WTC11 (cell line): ENCODE measurements at regions not wholly inside any gene's neighbourhood (a gene's known extent, or its start where the extent isn't known, plus 50 kb on each side); places are given as distances from the start of the nearest gene placed in this dataset.

ENCODE experiments used
- ATAC-seq: fragments of 200-7000 bp; cut with Tn5 transposase; 2 replicates; pipeline ENCODE4 v1.10.0; 2021; ENCODE audit warnings: mild to moderate bottlenecking, moderate library complexity
- CTCF ChIA-PET: fragments of 300-600 bp; sonication (Branson Sonifier 250); formaldehyde crosslinking; loops from one replicate; lab custom pipeline; 2021; ENCODE audit warnings: antibody characterized with exemption; lab: Charles Lee
- POLR2A ChIA-PET: fragments of 350-600 bp; sonication (Branson Sonifier 250); formaldehyde crosslinking; loops from one replicate; lab custom pipeline; 2021; ENCODE audit warnings: antibody characterized with exemption; lab: Charles Lee
- DNase-seq: peaks from one replicate; pipeline ENCODE4 v3.0.0; 2021; ENCODE audit warnings: low spot score
- H3K27ac Mint-ChIP-seq: 2 replicates; pipeline ENCODE4 v1.8.0; 2021; ENCODE audit warnings: mixed read lengths
- H3K27me3 Mint-ChIP-seq: 2 replicates; pipeline ENCODE4 v1.8.0; 2021; ENCODE audit warnings: low read depth, mild to moderate bottlenecking, moderate library complexity, mixed read lengths
- H3K36me3 Mint-ChIP-seq: 2 replicates; pipeline ENCODE4 v1.8.0; 2021; ENCODE audit warnings: mixed read lengths
- H3K4me1 Mint-ChIP-seq: 2 replicates; pipeline ENCODE4 v1.8.0; 2022; ENCODE audit warnings: mixed read lengths
- H3K4me3 Mint-ChIP-seq: 2 replicates; pipeline ENCODE4 v1.8.0; 2021; ENCODE audit warnings: mild to moderate bottlenecking, moderate library complexity, mixed read lengths
- H3K9me3 Mint-ChIP-seq: 2 replicates; pipeline ENCODE4 v1.8.0; 2021; ENCODE audit warnings: mixed read lengths
- EMX1 ChIP-seq: fragments of 250-450 bp; sonication (Bioruptor Pico); IDR thresholded peaks from 2 replicates; pipeline ENCODE4 v1.8.0; 2021; ENCODE audit warnings: mild to moderate bottlenecking
- FOXJ3 ChIP-seq: sonication (generic); formaldehyde crosslinking; IDR thresholded peaks from 2 replicates; pipeline ENCODE4 v1.9.0; 2021; ENCODE audit warnings: missing genetic modification reagents, mild to moderate bottlenecking, borderline replicate concordance
- FOXP1 ChIP-seq: sonication (generic); formaldehyde crosslinking; IDR thresholded peaks from 2 replicates; pipeline ENCODE4 v1.8.0; 2022; ENCODE audit warnings: missing genetic modification reagents, mild to moderate bottlenecking, moderate library complexity, borderline replicate concordance
- GABPB1 ChIP-seq: sonication (generic); formaldehyde crosslinking; IDR thresholded peaks from 2 replicates; pipeline ENCODE4 v1.8.1; 2023; ENCODE audit warnings: mild to moderate bottlenecking, missing genetic modification reagents
- GTF2I ChIP-seq: fragments of 250-450 bp; sonication (Bioruptor Pico); conservative IDR thresholded peaks from 2 replicates; pipeline ENCODE4 v1.4.0; 2021; ENCODE audit warnings: mild to moderate bottlenecking
- IRF2 ChIP-seq: sonication (generic); formaldehyde crosslinking; IDR thresholded peaks from 2 replicates; pipeline ENCODE4 v1.8.0; 2022; ENCODE audit warnings: low read depth, missing genetic modification reagents, borderline replicate concordance
- NFE2L1 ChIP-seq: sonication (generic); formaldehyde crosslinking; IDR thresholded peaks from 2 replicates; pipeline ENCODE4 v1.8.1; 2023; ENCODE audit warnings: missing genetic modification reagents
- OVOL2 ChIP-seq: fragments of 250-450 bp; sonication (Bioruptor Pico); IDR thresholded peaks from 2 replicates; pipeline ENCODE4 v1.9.0; 2021; ENCODE audit warnings: mild to moderate bottlenecking, borderline replicate concordance
- TEAD4 ChIP-seq: sonication (generic); formaldehyde crosslinking; IDR thresholded peaks from 2 replicates; pipeline ENCODE4 v1.8.0; 2022; ENCODE audit warnings: mild to moderate bottlenecking, missing genetic modification reagents
- TP53 ChIP-seq: sonication (generic); formaldehyde crosslinking; IDR thresholded peaks from 2 replicates; pipeline ENCODE4 v1.8.1; 2023; ENCODE audit warnings: mild to moderate bottlenecking, missing genetic modification reagents
- ZBTB21 ChIP-seq: sonication (generic); formaldehyde crosslinking; IDR thresholded peaks from 2 replicates; pipeline ENCODE4 v1.8.1; 2023; ENCODE audit warnings: mild to moderate bottlenecking, missing genetic modification reagents, borderline replicate concordance
- ZNF138 ChIP-seq: sonication (generic); formaldehyde crosslinking; conservative IDR thresholded peaks from 2 replicates; pipeline ENCODE4 v1.8.1; 2022; ENCODE audit warnings: mild to moderate bottlenecking, moderate library complexity, missing genetic modification reagents
- ZNF219 ChIP-seq: sonication (generic); formaldehyde crosslinking; IDR thresholded peaks from 2 replicates; pipeline ENCODE4 v1.8.0; 2023; ENCODE audit warnings: missing genetic modification reagents, mild to moderate bottlenecking, borderline replicate concordance
- ZNF232 ChIP-seq: sonication (generic); formaldehyde crosslinking; IDR thresholded peaks from 2 replicates; pipeline ENCODE4 v1.8.0; 2022; ENCODE audit warnings: mild to moderate bottlenecking, missing genetic modification reagents
- ZNF671 ChIP-seq: fragments of 250-450 bp; sonication (Bioruptor Pico); IDR thresholded peaks from 2 replicates; pipeline ENCODE4 v1.8.0; 2021; ENCODE audit warnings: mild to moderate bottlenecking
- TF ChIP-seq, protein P1 (sequence below): sonication (generic); formaldehyde crosslinking; IDR thresholded peaks from 2 replicates; pipeline ENCODE4 v1.8.1; 2023; ENCODE audit warnings: mild to moderate bottlenecking, moderate library complexity, missing genetic modification reagents
- TF ChIP-seq, protein P2 (sequence below): sonication (generic); formaldehyde crosslinking; IDR thresholded peaks from 2 replicates; pipeline ENCODE4 v1.8.0; 2022; ENCODE audit warnings: mild to moderate bottlenecking, missing genetic modification reagents
- TF ChIP-seq, protein P3 (sequence below): fragments of 250-450 bp; sonication (Bioruptor Pico); IDR thresholded peaks from 2 replicates; pipeline ENCODE4 v1.9.0; 2021; ENCODE audit warnings: mild to moderate bottlenecking
- TF ChIP-seq, protein P4 (sequence below): sonication (generic); formaldehyde crosslinking; IDR thresholded peaks from 2 replicates; pipeline ENCODE4 v1.8.1; 2022; ENCODE audit warnings: low read depth, mild to moderate bottlenecking, moderate library complexity, missing genetic modification reagents, borderline replicate concordance
- TF ChIP-seq, protein P5 (sequence below): sonication (generic); formaldehyde crosslinking; IDR thresholded peaks from 2 replicates; pipeline ENCODE4 v1.8.1; 2022; ENCODE audit warnings: mild to moderate bottlenecking, missing genetic modification reagents, moderate library complexity, borderline replicate concordance
- TF ChIP-seq, protein P6 (sequence below): sonication (generic); formaldehyde crosslinking; IDR thresholded peaks from 2 replicates; pipeline ENCODE4 v1.8.0; 2022; ENCODE audit warnings: mild to moderate bottlenecking, missing genetic modification reagents
- TF ChIP-seq, protein P7 (sequence below): sonication (generic); formaldehyde crosslinking; IDR thresholded peaks from 2 replicates; pipeline ENCODE4 v1.8.1; 2023; ENCODE audit warnings: mild to moderate bottlenecking, missing genetic modification reagents, moderate library complexity
- TF ChIP-seq, protein P8 (sequence below): sonication (generic); formaldehyde crosslinking; IDR thresholded peaks from 2 replicates; pipeline ENCODE4 v1.8.1; 2022; ENCODE audit warnings: low read depth, missing genetic modification reagents, borderline replicate concordance

DNA sequence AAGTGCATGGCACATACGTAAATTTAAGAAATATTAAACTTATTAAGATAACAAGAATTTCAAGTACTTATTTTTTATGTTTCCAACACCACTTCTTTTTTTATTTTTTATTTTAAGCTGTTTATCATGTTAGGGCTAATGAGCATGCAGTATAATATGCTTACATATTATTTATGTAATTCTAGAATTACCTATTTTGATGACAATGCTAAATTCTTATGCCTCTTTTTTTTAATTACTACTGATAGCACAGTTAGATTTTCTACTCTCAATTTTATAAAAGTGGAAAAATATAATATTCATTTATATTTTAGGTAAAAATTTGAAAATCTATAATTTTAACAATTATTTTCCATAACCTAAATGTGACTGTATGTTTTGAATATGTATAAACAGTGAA lies 713.0 kb downstream of the MRPL39 start:
- Mint-ChIP-seq H3K27me3 (no peaks in the 10 kb centered on the region), H3K4me1 (peaks cover 6% of the 10 kb centered on the region), H3K27ac (no peak overlapping the region), H3K36me3 (no peaks in the 10 kb centered on the region), H3K4me3 (no peak overlapping the region), H3K9me3 (peaks cover 7% of the 10 kb centered on the region)
- DNase-seq = no peak
- ChIA-PET CTCF (interaction anchor here (2.8 kb wide), 1 partner anchor 492 kb away, joined by 9 read pairs; no protein-coding TSS in a partner anchor), POLR2A (no interaction called here)
- no peak for ATAC-seq
- TF ChIP-seq, protein P1, sequence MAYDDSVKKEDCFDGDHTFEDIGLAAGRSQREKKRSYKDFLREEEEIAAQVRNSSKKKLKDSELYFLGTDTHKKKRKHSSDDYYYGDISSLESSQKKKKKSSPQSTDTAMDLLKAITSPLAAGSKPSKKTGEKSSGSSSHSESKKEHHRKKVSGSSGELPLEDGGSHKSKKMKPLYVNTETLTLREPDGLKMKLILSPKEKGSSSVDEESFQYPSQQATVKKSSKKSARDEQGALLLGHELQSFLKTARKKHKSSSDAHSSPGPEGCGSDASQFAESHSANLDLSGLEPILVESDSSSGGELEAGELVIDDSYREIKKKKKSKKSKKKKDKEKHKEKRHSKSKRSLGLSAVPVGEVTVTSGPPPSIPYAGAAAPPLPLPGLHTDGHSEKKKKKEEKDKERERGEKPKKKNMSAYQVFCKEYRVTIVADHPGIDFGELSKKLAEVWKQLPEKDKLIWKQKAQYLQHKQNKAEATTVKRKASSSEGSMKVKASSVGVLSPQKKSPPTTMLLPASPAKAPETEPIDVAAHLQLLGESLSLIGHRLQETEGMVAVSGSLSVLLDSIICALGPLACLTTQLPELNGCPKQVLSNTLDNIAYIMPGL (CRISPR knock-in tag) = no peak
- TF ChIP-seq, protein P2, sequence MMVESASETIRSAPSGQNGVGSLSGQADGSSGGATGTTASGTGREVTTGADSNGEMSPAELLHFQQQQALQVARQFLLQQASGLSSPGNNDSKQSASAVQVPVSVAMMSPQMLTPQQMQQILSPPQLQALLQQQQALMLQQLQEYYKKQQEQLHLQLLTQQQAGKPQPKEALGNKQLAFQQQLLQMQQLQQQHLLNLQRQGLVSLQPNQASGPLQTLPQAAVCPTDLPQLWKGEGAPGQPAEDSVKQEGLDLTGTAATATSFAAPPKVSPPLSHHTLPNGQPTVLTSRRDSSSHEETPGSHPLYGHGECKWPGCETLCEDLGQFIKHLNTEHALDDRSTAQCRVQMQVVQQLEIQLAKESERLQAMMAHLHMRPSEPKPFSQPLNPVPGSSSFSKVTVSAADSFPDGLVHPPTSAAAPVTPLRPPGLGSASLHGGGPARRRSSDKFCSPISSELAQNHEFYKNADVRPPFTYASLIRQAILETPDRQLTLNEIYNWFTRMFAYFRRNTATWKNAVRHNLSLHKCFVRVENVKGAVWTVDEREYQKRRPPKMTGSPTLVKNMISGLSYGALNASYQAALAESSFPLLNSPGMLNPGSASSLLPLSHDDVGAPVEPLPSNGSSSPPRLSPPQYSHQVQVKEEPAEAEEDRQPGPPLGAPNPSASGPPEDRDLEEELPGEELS (CRISPR knock-in tag) = no peak
- TF ChIP-seq ZNF671 (CRISPR knock-in tag) (no peak), OVOL2 (CRISPR knock-in tag) (no peak)

DNA sequence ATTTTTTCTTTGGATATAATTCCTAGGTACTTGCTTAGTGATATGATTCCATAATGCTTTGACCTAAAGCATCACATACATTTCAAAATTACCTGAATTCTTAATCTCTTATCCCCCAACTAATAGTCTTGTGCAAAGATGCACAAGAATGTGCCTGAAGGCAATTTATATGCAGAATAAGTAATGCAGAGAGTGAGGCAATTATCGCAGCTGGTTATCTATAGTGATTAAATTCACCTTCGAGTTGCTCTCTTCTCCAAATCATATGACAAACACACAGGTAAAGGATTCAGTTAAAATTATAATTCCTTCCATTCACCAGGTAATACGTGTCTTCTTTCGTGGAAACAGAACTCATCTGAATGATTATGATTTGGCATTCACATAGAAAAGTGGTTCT lies 717.3 kb downstream of the MRPL39 start:
- ATAC-seq (no peak), DNase-seq (no peak)
- Mint-ChIP-seq H3K36me3 (peaks cover under 1% of the 10 kb centered on the region), H3K27me3 (no peaks in the 10 kb centered on the region), H3K27ac (no peak overlapping the region), H3K4me3 (no peak overlapping the region), H3K9me3 (peaks cover 16% of the 10 kb centered on the region), H3K4me1 (no peaks in the 10 kb centered on the region)
- TF ChIP-seq, protein P3, sequence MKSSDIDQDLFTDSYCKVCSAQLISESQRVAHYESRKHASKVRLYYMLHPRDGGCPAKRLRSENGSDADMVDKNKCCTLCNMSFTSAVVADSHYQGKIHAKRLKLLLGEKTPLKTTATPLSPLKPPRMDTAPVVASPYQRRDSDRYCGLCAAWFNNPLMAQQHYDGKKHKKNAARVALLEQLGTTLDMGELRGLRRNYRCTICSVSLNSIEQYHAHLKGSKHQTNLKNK (CRISPR knock-in tag) = no peak
- TF ChIP-seq ZNF138 (CRISPR knock-in tag) (no peak), ZNF232 (no peak), GTF2I (CRISPR knock-in tag) (no peak), GABPB1 (CRISPR knock-in tag) (no peak), TEAD4 (no peak), NFE2L1 (no peak), IRF2 (CRISPR knock-in tag) (no peak), ZBTB21 (no peak), EMX1 (no peak), TP53 (no peak), ZNF219 (no peak), FOXJ3 (CRISPR knock-in tag) (no peak), FOXP1 (no peak)
- TF ChIP-seq, protein P4, sequence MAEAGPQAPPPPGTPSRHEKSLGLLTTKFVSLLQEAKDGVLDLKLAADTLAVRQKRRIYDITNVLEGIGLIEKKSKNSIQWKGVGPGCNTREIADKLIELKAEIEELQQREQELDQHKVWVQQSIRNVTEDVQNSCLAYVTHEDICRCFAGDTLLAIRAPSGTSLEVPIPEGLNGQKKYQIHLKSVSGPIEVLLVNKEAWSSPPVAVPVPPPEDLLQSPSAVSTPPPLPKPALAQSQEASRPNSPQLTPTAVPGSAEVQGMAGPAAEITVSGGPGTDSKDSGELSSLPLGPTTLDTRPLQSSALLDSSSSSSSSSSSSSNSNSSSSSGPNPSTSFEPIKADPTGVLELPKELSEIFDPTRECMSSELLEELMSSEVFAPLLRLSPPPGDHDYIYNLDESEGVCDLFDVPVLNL (CRISPR knock-in tag) = no peak
- TF ChIP-seq, protein P1 (CRISPR knock-in tag) = no peak
- TF ChIP-seq, protein P5, sequence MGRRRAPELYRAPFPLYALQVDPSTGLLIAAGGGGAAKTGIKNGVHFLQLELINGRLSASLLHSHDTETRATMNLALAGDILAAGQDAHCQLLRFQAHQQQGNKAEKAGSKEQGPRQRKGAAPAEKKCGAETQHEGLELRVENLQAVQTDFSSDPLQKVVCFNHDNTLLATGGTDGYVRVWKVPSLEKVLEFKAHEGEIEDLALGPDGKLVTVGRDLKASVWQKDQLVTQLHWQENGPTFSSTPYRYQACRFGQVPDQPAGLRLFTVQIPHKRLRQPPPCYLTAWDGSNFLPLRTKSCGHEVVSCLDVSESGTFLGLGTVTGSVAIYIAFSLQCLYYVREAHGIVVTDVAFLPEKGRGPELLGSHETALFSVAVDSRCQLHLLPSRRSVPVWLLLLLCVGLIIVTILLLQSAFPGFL (CRISPR knock-in tag) = no peak
- TF ChIP-seq, protein P6, sequence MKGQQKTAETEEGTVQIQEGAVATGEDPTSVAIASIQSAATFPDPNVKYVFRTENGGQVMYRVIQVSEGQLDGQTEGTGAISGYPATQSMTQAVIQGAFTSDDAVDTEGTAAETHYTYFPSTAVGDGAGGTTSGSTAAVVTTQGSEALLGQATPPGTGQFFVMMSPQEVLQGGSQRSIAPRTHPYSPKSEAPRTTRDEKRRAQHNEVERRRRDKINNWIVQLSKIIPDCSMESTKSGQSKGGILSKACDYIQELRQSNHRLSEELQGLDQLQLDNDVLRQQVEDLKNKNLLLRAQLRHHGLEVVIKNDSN (CRISPR knock-in tag) = no peak
- TF ChIP-seq, protein P7, sequence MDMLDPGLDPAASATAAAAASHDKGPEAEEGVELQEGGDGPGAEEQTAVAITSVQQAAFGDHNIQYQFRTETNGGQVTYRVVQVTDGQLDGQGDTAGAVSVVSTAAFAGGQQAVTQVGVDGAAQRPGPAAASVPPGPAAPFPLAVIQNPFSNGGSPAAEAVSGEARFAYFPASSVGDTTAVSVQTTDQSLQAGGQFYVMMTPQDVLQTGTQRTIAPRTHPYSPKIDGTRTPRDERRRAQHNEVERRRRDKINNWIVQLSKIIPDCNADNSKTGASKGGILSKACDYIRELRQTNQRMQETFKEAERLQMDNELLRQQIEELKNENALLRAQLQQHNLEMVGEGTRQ (CRISPR knock-in tag) = no peak
- TF ChIP-seq, protein P8, sequence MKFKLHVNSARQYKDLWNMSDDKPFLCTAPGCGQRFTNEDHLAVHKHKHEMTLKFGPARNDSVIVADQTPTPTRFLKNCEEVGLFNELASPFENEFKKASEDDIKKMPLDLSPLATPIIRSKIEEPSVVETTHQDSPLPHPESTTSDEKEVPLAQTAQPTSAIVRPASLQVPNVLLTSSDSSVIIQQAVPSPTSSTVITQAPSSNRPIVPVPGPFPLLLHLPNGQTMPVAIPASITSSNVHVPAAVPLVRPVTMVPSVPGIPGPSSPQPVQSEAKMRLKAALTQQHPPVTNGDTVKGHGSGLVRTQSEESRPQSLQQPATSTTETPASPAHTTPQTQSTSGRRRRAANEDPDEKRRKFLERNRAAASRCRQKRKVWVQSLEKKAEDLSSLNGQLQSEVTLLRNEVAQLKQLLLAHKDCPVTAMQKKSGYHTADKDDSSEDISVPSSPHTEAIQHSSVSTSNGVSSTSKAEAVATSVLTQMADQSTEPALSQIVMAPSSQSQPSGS = no peak
- POLR2A ChIA-PET = no interaction called here
- CTCF ChIA-PET = no interaction called here
